HFF-Myc (cell line): ENCODE measurements at regions not wholly inside any gene's neighbourhood (a gene's known extent, or its start where the extent isn't known, plus 50 kb on each side); places are given as distances from the start of the nearest gene placed in this dataset.

ENCODE experiments used
- DNase-seq: peaks from one replicate; pipeline ENCODE4 v3.0.0-alpha.2; 2011; ENCODE audit warnings: low read depth; ENCODE audit errors: extremely low read depth
- H3K4me3 ChIP-seq: replicated peaks from 2 replicates; pipeline ENCODE4 v1.5.1; 2011; ENCODE audit warnings: low read depth, mild to moderate bottlenecking, control low read depth, low read length
- CTCF ChIP-seq: IDR thresholded peaks from 2 replicates; pipeline ENCODE4 v1.5.1; 2012; ENCODE audit warnings: mild to moderate bottlenecking, low read depth, low read length, control low read depth; ENCODE audit errors: missing control alignments

DNA sequence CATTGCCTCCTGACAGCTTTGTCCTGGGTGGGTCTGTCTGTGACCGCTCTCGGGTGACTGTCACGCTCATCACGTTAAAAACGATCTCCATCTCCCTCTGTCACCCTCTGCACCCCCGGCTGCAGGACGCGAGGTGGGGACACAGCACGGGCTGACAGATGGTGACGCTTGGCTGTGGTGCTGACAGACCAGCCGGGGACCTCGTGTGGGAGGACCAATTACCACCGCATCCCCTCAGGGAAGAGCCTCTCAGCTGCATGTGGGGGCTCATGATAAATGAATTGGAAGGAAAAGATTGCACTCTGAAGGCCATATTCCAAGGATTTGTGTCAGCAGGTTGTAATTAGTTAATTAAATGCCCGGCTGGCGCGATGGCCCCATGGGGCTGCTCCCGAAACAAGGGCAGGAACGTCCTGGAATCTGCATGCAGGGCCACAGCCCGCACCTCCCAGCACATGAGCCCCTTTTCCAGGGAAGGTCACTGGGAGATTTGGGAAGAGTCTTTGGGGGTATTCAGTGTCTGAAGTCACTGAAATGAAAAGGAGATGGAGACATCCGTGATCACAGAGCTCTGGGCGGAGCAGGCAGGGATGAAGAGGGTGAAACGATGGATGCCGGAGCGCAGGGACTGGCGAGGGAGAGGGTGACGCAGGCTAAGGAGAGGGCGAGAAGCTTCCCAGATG, 87.1 kb downstream of the ERMARD start:
- TF ChIP-seq CTCF: no peak
- no peak overlapping the region for H3K4me3 ChIP-seq
- DNase-seq: no peak

- no peak for TF ChIP-seq CTCF
- no peak for DNase-seq
- no peak overlapping the region for H3K4me3 ChIP-seq
These were observed 86.3 kb downstream of the ERMARD start for GRCh38 chr6:169837529-169838250.

- no peak for DNase-seq
- TF ChIP-seq CTCF: no peak
- H3K4me3 ChIP-seq: no peak overlapping the region
These were observed 81.9 kb downstream of the ERMARD start for GRCh38 chr6:169833258-169833794.

DNA sequence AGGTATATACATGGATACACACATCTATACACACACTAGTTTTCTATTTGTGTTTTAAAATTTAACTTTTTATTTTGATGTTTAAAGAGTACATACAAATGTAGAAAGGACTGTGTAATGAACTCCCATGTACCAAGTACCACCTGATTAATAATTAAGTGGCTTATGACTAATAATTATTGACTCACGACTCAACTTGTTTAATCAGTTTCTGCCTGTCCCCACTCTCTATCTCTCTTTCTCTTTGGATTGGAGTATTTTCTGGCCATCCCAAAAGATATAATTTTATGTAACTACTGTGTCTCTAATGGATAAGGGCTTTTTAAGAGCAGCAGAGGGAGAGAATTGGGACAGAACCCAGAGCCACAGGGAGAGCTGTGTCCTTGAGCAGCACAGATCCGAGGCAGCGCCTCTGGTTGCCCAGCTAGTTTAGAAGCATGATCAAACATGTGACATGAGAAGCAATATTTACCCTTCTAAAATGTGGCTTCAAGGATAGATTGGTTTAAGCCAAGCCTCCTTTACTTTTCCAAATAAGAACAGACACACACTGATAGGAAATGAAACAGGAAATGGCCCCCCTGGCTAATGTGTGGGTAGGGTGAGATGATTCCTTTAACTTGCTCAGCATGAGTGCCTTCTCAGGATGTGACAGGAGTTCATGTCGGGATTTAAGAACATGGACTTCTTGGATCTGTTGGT, 81.0 kb downstream of the ERMARD start:
- TF ChIP-seq CTCF: no peak
- no peak overlapping the region for H3K4me3 ChIP-seq
- DNase-seq: no peak

DNA sequence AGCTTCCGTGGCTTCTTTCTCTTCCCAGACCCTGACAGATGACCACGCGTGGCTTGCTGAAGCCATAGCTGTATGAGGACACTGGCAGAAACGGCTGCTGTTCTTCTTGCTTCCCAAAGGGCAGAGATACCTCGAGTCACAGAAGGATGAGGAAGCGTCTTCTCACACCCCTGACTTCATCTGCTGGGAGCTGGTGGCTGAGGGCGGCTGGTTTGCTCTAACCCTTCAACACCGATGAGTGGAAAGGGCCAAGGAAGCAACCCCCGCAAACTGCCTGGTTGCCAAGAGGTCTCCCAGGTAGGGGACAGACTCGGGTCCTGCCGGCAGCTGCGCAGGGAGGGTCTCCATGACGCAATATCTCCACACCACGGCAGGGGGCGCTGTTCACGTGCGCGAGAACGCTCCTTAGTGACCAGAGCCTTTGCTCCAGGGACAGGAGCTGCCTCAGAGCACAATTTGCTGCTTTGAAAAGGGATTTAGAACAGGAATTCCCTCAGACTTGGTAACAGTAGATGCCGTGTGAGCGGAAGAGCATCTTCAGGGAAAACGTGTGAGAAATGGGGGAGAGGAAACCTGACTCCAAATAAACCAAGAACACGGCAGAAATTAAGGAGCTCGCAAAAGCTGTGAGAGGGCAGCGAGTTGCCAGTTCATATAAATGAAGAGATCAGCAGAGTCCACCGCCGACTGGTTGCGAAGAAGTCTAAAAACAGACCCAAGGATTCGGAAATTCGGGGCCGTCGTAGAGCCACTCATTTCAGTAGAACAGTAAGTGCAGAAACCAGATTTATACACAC, 80.2 kb downstream of the ERMARD start:
- peak; percentile 22 for DNase-seq
- no peak overlapping the region for H3K4me3 ChIP-seq
- TF ChIP-seq CTCF: peak; percentile 95
